Endodermal cell (in vitro differentiated cells): ENCODE measurements at regions not wholly inside any gene's neighbourhood (a gene's known extent, or its start where the extent isn't known, plus 50 kb on each side); places are given as distances from the start of the nearest gene placed in this dataset.

Experiments used
- DNase-seq: peaks from one replicate; pipeline ENCODE4 v3.0.0-alpha.2; 2017
- H3K27ac ChIP-seq: 2 replicates; pipeline ENCODE4 v1.5.1; 2013; ENCODE audit warnings: mild to moderate bottlenecking, low read depth, low read length, moderate library complexity
- H3K27me3 ChIP-seq: 2 replicates; pipeline ENCODE4 v1.6.1; 2013; ENCODE audit warnings: mild to moderate bottlenecking, low read length, moderate library complexity; ENCODE audit not compliant: insufficient read depth, control insufficient read depth, poor library complexity, severe bottlenecking
- H3K36me3 ChIP-seq: 2 replicates; pipeline ENCODE4 v1.7.0; 2013; ENCODE audit warnings: mild to moderate bottlenecking, low read length, moderate library complexity; ENCODE audit not compliant: control insufficient read depth, insufficient read depth
- H3K4me1 ChIP-seq: one replicate; pipeline ENCODE4 v1.7.0; 2013; ENCODE audit warnings: low read length; ENCODE audit not compliant: control insufficient read depth, insufficient read depth
- H3K4me3 ChIP-seq: 2 replicates; pipeline ENCODE4 v1.5.1; 2013; ENCODE audit warnings: mild to moderate bottlenecking, low read length, moderate library complexity
- H3K9ac ChIP-seq: 2 replicates; pipeline ENCODE4 v1.6.1; 2013; ENCODE audit warnings: mild to moderate bottlenecking, low read length, moderate library complexity; ENCODE audit not compliant: poor library complexity, severe bottlenecking; ENCODE audit errors: extremely low read depth
- H3K9me3 ChIP-seq: 2 replicates; pipeline ENCODE4 v1.6.1; 2013; ENCODE audit warnings: mild to moderate bottlenecking, low read length, moderate library complexity; ENCODE audit not compliant: control insufficient read depth
- H3K27ac Mint-ChIP-seq: 2 replicates; pipeline ENCODE4 v1.8.0; 2020; ENCODE audit warnings: mixed read lengths
- H3K27me3 Mint-ChIP-seq: 2 replicates; pipeline ENCODE4 v1.8.0; 2021; ENCODE audit warnings: mild to moderate bottlenecking, mixed read lengths; ENCODE audit not compliant: insufficient read depth
- H3K36me3 Mint-ChIP-seq: 2 replicates; pipeline ENCODE4 v1.8.0; 2020; ENCODE audit warnings: low read depth, mixed read lengths
- H3K4me1 Mint-ChIP-seq: 2 replicates; pipeline ENCODE4 v1.8.0; 2020; ENCODE audit warnings: mixed read lengths
- H3K4me3 Mint-ChIP-seq: 2 replicates; pipeline ENCODE4 v1.8.0; 2020; ENCODE audit warnings: mild to moderate bottlenecking, moderate library complexity, mixed read lengths
- H3K9me3 Mint-ChIP-seq: 2 replicates; pipeline ENCODE4 v1.8.0; 2020; ENCODE audit warnings: mild to moderate bottlenecking, mixed read lengths
- WGBS, 2 experiments: methylation state at CpG; one replicate each; pipeline versions ENCODE4 v1.1.5 to v1.1.7; 2013; ENCODE audit warnings: missing lambda C conversion rate in 2 of 2, mixed read lengths in 1 of 2; ENCODE audit not compliant: insufficient coverage in 1 of 2, insufficient read length in 1 of 2; 5-methylcytosine and 5-hydroxymethylcytosine counted together
- TF ChIP-seq, protein P1 (sequence below): fragments of 200-600 bp; sonication (generic); conservative IDR thresholded peaks from 2 replicates; pipeline ENCODE4 v1.5.0; 2021; ENCODE audit warnings: antibody characterized with exemption, mild to moderate bottlenecking

DNA sequence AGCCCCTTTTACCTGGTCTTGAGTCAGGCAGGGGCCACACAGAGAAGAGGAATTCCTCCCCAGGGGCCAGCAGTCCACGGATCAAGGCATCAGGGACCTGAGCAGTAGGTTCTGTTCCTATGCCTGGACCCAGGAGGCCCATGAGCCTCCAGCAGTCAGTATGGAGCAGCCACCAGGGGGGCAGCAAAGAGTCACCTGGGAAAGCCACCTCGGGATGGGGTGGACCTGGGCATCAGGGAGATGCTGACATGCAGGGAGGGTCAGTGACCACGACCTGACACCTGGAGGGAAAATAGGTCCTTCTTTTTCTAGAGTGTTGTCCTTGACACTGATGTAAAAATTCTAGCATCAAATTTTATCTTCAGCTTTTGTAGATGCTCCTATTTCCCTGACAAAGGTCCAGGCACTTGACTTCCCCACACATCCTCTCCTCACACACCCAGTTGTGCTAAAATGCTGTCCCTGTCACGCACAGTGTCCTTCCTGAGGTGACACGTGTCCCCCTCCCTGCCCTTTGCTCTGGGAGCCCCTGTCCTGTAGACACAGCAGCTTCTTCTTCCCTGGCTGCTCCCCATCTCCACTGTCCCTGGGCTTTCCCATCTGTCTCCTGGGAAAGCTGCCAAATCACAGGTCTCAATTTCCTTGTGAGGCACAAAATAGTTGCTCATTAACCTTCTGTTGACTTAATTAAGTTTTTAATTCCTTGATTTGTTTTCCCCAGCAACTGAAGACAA, 70.0 kb upstream of the IGLL5 start:
- no peaks in the 10 kb centered on the region for H3K4me1 Mint-ChIP-seq
- Histone ChIP-seq H3K4me1 (no peaks in the 10 kb centered on the region), H3K36me3 (no peaks in the 10 kb centered on the region), H3K27ac (no peak overlapping the region), H3K27me3 (peaks cover 35% of the 10 kb centered on the region), H3K9me3 (no peaks in the 10 kb centered on the region), H3K4me3 (no peak overlapping the region), H3K9ac (no peak overlapping the region)
- whole genome bisulfite sequencing, 2 experiments, result 46 to 47% methylated on average over 2 to 5 of the region's 5 CpGs
- TF ChIP-seq, protein P1, sequence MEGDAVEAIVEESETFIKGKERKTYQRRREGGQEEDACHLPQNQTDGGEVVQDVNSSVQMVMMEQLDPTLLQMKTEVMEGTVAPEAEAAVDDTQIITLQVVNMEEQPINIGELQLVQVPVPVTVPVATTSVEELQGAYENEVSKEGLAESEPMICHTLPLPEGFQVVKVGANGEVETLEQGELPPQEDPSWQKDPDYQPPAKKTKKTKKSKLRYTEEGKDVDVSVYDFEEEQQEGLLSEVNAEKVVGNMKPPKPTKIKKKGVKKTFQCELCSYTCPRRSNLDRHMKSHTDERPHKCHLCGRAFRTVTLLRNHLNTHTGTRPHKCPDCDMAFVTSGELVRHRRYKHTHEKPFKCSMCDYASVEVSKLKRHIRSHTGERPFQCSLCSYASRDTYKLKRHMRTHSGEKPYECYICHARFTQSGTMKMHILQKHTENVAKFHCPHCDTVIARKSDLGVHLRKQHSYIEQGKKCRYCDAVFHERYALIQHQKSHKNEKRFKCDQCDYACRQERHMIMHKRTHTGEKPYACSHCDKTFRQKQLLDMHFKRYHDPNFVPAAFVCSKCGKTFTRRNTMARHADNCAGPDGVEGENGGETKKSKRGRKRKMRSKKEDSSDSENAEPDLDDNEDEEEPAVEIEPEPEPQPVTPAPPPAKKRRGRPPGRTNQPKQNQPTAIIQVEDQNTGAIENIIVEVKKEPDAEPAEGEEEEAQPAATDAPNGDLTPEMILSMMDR, result peak; percentile 61
- no peak overlapping the region for H3K27ac Mint-ChIP-seq
- no peak overlapping the region for H3K4me3 Mint-ChIP-seq
- H3K36me3 Mint-ChIP-seq, result no peaks in the 10 kb centered on the region
- peaks cover 82% of the 10 kb centered on the region for H3K27me3 Mint-ChIP-seq
- peak; percentile 60 for DNase-seq
- no peaks in the 10 kb centered on the region for H3K9me3 Mint-ChIP-seq

DNA sequence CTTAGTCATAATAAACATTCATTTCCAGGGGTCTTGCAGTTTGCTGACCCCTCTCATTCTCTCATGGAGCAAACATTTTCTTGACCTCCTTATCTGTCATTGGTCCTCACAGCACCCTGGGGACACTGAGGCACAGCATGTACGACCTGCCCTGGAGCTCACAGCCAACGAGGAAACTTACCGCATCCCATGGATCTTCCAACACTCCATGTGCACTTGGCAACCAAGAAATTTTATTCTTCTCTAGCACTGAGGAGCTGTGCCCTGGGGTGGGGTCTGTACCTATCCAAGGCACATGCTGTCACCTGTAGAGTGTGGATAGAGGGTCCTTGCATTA, 69.4 kb upstream of the IGLL5 start:
- no peak overlapping the region for H3K4me3 Mint-ChIP-seq
- no peaks in the 10 kb centered on the region for H3K9me3 ChIP-seq
- no peak overlapping the region for H3K9ac ChIP-seq

DNA sequence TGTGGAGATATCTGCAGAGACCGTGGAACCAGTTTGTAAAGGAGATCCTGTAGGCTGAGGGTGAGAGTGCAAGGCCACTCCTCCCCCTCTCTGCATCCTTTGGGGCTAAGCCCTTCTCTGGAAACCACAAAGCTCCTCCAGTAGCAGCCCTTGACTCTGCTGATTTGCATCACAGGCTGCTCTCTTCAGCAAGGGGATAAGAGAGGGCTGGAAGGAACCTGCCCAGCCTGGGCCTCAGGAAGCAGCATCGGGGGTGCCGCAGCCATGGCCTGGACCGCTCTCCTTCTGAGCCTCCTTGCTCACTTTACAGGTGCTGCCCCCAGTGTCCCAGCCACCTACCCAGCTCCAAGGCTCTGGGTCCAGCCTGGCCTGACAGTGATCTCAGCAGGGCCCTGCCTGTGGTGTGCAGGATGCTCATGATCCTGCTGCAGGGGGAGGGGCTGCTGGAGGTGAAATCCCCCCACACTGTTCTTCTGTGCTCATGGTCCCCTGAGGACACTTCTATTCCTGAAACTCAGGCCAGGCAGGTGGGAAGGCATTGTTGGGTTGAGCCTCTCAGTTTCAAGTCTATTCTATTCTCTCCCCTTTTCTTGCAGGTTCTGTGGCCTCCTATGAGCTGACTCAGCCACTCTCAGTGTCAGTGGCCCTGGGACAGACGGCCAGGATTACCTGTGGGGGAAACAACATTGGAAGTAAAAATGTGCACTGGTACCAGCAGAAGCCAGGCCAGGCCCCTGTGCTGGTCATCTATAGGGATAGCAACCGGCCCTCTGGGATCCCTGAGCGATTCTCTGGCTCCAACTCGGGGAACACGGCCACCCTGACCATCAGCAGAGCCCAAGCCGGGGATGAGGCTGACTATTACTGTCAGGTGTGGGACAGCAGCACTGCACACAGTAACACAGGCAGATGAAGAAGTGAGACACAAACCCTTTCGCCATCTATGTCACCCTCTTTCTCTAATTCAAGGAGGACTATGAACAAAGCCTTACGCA, 68.5 kb upstream of the IGLL5 start:
- Histone ChIP-seq H3K27ac (no peak overlapping the region), H3K36me3 (no peaks in the 10 kb centered on the region), H3K27me3 (peaks cover 23% of the 10 kb centered on the region), H3K9me3 (no peaks in the 10 kb centered on the region), H3K4me3 (no peak overlapping the region), H3K9ac (no peak overlapping the region), H3K4me1 (no peaks in the 10 kb centered on the region)
- TF ChIP-seq, protein P1, result no peak
- DNase-seq, result no peak
- Mint-ChIP-seq H3K4me1 (no peaks in the 10 kb centered on the region), H3K4me3 (no peak overlapping the region), H3K9me3 (no peaks in the 10 kb centered on the region), H3K27me3 (peaks cover 81% of the 10 kb centered on the region), H3K27ac (no peak overlapping the region), H3K36me3 (no peaks in the 10 kb centered on the region)
- 87 to 90% methylated on average over 9 to 12 of the region's 12 CpGs for WGBS, 2 experiments

More for the DNA sequence above, 69.4 kb upstream of the IGLL5 start:
- peaks cover 29% of the 10 kb centered on the region for H3K27me3 ChIP-seq
- H3K4me1 ChIP-seq, result no peaks in the 10 kb centered on the region
- H3K9me3 Mint-ChIP-seq, result no peaks in the 10 kb centered on the region
- peaks cover 81% of the 10 kb centered on the region for H3K27me3 Mint-ChIP-seq
- H3K27ac ChIP-seq, result no peak overlapping the region
- no peaks in the 10 kb centered on the region for H3K36me3 ChIP-seq
- no peaks in the 10 kb centered on the region for H3K36me3 Mint-ChIP-seq
- TF ChIP-seq, protein P1, result no peak
- DNase-seq, result no peak
- no peak overlapping the region for H3K4me3 ChIP-seq
- WGBS, 2 experiments, result 87% methylated on average over 3 of the region's 3 CpGs; no CpG with 5 or more reads in 1 of the 2 experiments
- H3K27ac Mint-ChIP-seq, result no peak overlapping the region
- no peaks in the 10 kb centered on the region for H3K4me1 Mint-ChIP-seq
